GM18498 (cell line): ENCODE measurements at regions not wholly inside any gene's neighbourhood (a gene's known extent, or its start where the extent isn't known, plus 50 kb on each side); places are given as distances from the start of the nearest gene placed in this dataset.
"Not testable (repeated sequence)": the region's sequence is repeated elsewhere in the genome, so short reads cannot be mapped to it uniquely, and the experiment has no call there.

Experiments
- ATAC-seq: cut with Tn5 transposase; IDR thresholded peaks from one replicate; pipeline ENCODE4 v1.9.1; 2021; ENCODE audit warnings: mild to moderate bottlenecking, moderate library complexity; ENCODE audit not compliant: unreplicated experiment

DNA sequence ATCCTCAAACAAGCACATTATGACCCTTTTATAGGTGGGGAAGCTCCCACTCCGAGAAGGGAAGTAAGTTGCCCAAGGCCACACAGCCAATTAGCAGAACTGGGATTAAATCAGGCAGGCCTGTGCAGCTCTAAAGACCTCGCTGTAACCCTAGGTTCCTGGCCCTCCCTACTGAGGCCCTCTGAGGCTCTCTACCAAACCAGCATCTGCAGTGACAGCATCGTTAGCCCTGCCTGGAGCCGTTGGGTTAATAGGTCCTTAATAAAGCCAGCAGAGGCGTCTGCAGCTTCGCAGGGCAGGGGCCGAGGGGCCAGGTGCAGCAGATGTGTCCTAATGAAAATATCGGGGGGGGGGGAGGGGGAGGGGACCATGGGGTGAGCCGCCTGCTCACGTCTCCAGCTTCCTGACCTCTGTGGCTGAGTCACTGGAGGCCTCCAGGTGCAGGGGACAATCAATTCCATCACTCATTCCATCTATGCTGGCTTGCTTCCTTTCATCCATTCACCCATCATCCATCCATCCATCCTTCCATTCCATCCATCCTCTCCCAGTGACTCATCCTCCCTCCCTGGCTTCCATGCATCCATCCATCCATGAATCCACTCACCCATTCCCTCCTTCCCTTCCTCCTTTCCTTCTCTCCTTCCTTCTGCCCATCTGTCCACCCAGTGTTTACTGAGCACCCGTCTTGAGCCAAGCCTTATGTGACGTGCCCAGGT, 203.9 kb downstream of the C9orf50 start:
- ATAC-seq = no peak

- ATAC-seq = no peak
These were observed 204.8 kb downstream of the C9orf50 start for GRCh38 chr9:129415942-129416651.

DNA sequence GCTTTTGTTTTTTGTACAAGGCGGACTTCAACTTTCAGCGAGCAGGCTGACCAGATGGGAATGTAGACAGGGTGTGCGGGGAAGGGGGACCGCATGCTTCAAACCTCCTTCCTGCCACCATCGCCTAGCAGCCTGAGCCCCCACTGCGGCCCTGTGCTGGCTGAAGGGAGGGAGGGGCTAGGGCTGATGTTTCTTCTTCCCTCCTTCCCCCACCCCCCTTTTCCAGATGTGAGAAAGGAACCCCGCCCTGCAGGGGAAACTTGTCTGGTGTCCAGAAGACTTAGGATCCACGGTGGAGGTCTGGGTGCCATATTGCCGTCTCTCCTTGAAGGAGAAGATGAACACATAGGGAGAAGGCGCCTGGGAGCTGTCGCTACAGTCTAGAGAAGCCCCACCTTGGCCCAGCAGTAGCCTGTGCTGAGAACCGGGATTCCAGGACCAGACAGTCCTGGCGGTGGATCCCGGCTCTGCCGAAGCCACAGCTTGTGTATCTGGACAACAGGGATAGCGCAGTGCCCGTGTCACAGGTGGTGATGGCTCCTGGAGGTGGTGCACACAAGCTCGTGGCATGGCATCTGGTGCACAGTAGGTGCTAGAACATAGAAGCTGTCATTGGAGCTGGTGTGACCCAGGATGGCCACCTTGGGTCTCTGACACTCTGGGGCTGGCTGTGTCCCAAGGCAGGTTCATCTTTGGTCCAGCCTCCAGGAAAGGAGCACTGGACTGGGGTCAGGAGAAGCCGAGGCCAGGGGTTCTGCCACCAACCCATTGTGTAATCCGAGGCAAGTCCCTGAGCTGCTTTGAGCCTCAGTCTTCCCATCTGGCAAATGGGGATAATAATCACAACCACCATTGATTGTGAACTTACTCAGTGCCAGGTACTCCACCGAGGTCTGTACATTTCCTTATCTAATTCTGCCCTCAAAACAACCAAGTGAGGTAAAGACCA, 205.6 kb downstream of the C9orf50 start:
- ATAC-seq = no peak

GRCh38 chr9:129414377-129414992, 206.4 kb downstream of the C9orf50 start:
- no peak for ATAC-seq

- peak; percentile 94 for ATAC-seq
These were observed 207.1 kb downstream of the C9orf50 start for GRCh38 chr9:129413537-129414376.

GRCh38 chr9:129412814-129413536, 207.9 kb downstream of the C9orf50 start:
- peak; percentile 30 for ATAC-seq

DNA sequence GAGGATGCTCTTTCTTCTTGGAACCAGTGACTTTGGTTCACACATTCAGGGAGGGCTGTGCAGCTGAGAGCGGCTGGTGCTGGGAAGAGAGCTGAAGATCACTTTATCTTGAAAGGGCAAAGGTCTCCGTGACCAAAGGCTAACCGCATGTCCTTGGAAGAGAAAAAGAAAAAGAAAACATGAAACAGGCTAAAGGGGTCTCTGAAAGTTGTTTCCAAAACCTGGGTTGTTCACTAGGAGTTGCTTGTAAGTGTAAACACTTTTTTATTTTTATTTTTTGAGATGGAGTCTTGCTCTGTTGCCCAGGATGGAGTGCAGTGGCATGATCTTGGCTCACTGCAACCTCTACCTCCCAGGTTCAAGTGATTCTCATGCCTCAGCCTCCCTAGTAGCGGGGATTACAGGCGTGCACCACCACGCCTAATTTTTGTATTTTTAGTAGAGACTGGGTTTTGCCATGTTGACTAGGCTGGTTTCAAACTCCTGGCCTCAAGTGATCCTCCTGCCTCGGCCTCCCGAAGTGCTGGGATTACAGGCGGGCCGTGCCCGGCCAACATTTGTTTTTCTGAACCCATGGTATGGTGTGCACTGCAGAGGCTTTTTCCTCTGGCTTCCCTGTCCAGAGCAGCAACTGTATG, 208.6 kb downstream of the C9orf50 start:
- ATAC-seq = not testable (repeated sequence)

GRCh38 chr9:129411501-129412175, 209.3 kb downstream of the C9orf50 start:
- no peak for ATAC-seq

DNA sequence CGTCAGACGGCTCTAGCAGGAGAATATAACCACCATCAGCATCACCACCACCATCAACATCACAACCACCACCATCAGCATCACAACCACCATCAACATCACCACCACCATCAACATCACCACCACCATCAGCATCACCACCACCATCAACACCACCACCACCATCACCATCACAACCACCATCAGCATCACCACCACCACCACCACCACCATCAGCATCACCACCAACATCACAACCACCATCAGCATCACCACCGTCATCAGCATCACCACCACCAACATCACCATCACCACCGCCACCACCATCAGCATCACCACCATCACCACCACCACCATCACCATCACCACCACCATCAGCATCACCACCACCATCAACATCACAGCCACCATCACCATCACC, 210.7 kb downstream of the C9orf50 start:
- no peak for ATAC-seq

DNA sequence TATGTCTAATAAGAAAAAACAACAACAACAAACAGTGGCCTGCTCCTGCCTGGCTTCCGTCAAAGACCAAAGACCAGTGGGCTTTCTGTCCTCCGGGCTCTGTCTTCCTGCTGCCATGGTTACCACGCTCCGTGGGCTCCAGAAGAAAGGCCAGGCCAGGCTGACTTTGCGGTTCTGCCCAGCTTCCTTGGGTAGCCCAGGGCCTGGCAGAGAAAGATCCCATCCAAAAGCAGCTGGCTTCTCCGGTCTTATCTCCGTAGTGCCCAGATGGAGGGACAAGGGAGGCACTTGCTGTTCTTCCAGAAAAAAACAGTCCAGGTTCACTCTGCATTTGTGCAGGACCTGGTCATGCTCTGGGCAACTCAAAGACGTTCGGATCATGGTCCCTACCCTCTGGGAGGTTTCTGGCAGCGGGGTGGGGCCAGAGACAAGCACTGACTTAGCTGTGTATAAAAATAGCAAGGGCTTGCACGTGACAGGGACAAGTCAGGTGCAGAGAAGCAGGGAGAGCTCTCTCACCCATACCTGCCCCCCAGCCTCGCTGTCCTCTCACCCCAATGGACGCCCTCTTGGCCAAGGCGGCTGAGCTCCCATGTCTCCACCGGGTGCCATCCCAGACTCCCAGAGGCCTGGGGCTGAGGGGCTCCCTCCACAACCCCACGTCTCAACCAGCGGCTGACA, 212.2 kb downstream of the C9orf50 start:
- no peak for ATAC-seq

DNA sequence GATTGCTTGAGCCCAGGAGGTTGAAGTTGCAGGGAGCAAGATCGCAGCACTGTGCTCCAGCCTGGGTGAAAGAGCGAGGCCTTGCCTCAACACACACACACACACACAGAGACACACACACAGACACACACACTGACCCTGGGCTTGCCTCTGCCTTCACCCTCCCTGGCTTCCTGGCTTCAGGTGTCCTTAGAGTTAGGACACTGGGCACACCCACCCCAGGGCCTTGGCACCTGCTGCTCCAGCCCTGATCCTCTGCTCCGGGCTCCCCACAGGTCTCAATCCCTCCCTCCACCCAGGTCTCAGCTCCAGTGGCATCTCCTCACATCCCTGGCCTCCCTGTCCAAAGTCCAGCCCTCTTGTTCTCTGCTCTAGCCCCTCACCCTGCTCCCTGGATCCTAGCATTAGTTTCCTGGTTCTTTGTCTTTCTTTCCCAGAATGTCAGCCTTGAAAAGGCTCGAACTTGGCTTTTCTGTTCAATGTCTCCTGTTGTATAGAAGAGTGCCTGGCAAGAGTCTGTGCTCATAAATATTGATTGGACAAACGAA, 212.9 kb downstream of the C9orf50 start:
- ATAC-seq = no peak

GRCh38 chr9:129406278-129407225, 214.3 kb downstream of the C9orf50 start:
- no peak for ATAC-seq

- ATAC-seq = no peak
These were observed 215.1 kb downstream of the C9orf50 start for GRCh38 chr9:129405827-129406213.

DNA sequence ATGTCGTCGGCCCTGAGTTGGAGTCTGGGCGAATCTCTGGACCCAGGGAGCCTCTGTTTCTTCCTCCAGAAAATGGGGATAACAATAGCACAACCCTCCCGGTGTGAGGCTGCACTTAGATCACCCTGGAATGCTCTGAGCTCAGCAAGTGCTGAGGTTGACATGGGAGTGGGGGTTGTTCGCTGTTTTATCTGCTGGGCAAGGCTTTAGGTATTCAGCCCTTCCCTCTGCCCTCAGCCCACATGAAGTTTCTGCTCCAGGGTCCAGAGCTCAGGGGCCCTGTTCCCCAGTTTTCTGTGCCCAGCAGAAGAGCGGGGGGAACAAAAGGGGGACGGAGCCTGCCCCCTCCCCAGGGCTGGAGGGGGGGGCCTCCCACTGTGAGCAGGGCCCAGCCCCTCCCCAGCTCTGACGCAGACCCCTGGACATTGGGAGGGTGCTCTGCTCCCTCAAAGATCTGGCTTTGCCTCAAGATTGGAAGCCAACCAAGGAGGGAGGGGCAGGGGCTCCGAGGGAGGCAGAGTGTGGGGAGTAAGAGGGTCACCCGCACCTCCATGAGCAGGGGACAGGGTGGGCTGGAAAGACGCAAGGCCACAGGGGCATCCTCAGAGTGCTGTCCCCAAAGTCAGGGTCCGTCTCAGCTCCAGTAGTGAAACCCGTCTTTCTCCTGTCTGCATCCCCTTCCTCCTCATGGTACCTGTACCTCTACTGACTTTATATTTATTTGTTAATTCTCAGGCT, 215.6 kb downstream of the C9orf50 start:
- ATAC-seq = no peak

GRCh38 chr9:129404621-129405020, 216.3 kb downstream of the C9orf50 start:
- ATAC-seq = no peak
